ENCODE measurements at regions not wholly inside any gene's neighbourhood (a gene's known extent, or its start where the extent isn't known, plus 50 kb on each side); places are given as distances from the start of the nearest gene placed in this dataset.
A peak's percentile ranks its signal among the peaks of the same experiment; 100 is the strongest.

GRCh38 chr10:117075064-117075463, 63.0 kb downstream of the VAX1 start (continued):
- TF ChIP-seq, protein P1, sequence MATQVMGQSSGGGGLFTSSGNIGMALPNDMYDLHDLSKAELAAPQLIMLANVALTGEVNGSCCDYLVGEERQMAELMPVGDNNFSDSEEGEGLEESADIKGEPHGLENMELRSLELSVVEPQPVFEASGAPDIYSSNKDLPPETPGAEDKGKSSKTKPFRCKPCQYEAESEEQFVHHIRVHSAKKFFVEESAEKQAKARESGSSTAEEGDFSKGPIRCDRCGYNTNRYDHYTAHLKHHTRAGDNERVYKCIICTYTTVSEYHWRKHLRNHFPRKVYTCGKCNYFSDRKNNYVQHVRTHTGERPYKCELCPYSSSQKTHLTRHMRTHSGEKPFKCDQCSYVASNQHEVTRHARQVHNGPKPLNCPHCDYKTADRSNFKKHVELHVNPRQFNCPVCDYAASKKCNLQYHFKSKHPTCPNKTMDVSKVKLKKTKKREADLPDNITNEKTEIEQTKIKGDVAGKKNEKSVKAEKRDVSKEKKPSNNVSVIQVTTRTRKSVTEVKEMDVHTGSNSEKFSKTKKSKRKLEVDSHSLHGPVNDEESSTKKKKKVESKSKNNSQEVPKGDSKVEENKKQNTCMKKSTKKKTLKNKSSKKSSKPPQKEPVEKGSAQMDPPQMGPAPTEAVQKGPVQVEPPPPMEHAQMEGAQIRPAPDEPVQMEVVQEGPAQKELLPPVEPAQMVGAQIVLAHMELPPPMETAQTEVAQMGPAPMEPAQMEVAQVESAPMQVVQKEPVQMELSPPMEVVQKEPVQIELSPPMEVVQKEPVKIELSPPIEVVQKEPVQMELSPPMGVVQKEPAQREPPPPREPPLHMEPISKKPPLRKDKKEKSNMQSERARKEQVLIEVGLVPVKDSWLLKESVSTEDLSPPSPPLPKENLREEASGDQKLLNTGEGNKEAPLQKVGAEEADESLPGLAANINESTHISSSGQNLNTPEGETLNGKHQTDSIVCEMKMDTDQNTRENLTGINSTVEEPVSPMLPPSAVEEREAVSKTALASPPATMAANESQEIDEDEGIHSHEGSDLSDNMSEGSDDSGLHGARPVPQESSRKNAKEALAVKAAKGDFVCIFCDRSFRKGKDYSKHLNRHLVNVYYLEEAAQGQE (tag by site-specific recombination; IDR thresholded peaks at IDR 0.05) = no peak
- no peak for TF ChIP-seq ZNF19 (tag by site-specific recombination; IDR thresholded peaks at IDR 0.05; ENCODE audit: low read depth)
- TF ChIP-seq ZNF529 (tag by site-specific recombination; IDR thresholded peaks at IDR 0.05; ENCODE audit: insufficient replicate concordance) = no peak
- no peak for TF ChIP-seq MYNN (tag by site-specific recombination; IDR thresholded peaks at IDR 0.05; ENCODE audit: borderline replicate concordance)
- TF ChIP-seq ZNF146 (tag by site-specific recombination; IDR thresholded peaks at IDR 0.05) = no peak

DNA sequence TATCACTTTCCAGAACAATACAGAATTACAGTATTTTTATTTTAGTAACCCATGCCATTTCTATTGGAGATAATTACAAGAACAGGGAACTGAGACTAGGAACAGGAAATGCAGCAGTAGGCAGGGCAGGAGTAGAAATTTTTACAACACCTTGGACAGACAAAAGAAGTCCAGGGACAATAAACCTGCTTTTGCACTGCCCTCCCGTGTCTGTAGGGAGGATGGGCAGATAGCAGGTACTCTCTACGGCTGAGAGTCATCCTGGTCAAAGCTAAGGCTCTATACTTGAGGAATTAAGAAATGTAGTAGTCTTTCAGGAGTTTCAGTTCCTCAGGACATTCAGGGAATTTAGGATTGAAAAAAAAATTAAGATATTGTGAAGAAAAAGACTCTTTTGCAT, 63.4 kb downstream of the VAX1 start:
- ChIA-PET POLR2A (no interaction called here), CTCF (interaction anchor here (0.6 to 2.0 kb wide), 5 partner anchors 37 to 280 kb away, joined by 3 to 8 read pairs (median 3); no protein-coding TSS in a partner anchor)
- peak; percentile 44 for TF ChIP-seq ZNF654 (tag by site-specific recombination; IDR thresholded peaks at IDR 0.05; ENCODE audit: low read depth)
- TF ChIP-seq ZNF416 (tag by site-specific recombination; IDR thresholded peaks at IDR 0.05) = no peak
- H3K9me3 ChIP-seq (ENCODE audit: control insufficient read depth, insufficient read depth, low read depth, low read length) = no peaks in the 10 kb centered on the region
- no peaks in the 10 kb centered on the region for H3K36me3 ChIP-seq (ENCODE audit: control insufficient read depth in 2 of 2, insufficient read depth in 1 of 2, low read length in 2 of 2)
- no peak overlapping the region for H3K4me3 ChIP-seq (ENCODE audit: low read depth, low read length)
- H3K27ac ChIP-seq (ENCODE audit: extremely low read depth, low read depth, low read length) = no peak overlapping the region
- H3K4me1 ChIP-seq (ENCODE audit: control insufficient read depth, insufficient read depth, low read length) = no peaks in the 10 kb centered on the region

GRCh38 chr10:117071286-117072050, 66.5 kb upstream of the SHTN1 start:
- Histone ChIP-seq H3K27ac (ENCODE audit: extremely low read depth, low read depth, low read length) (no peak overlapping the region), H3K4me1 (ENCODE audit: control insufficient read depth, insufficient read depth, low read length) (no peaks in the 10 kb centered on the region), H3K9me3 (ENCODE audit: control insufficient read depth, insufficient read depth, low read depth, low read length) (no peaks in the 10 kb centered on the region), H3K36me3 (ENCODE audit: control insufficient read depth in 2 of 2, insufficient read depth in 1 of 2, low read length in 2 of 2) (no peaks in the 10 kb centered on the region), H3K4me3 (ENCODE audit: low read depth, low read length) (no peak overlapping the region)
- ChIA-PET CTCF (interaction anchor here (0.6 to 1.1 kb wide), 4 partner anchors 94 to 389 kb away, joined by 3 read pairs; no protein-coding TSS in a partner anchor), POLR2A (no interaction called here)
- TF ChIP-seq SCRT2 (tag by site-specific recombination; IDR thresholded peaks at IDR 0.05) = no peak
- no peak for TF ChIP-seq ZNF776 (tag by site-specific recombination; IDR thresholded peaks at IDR 0.05; ENCODE audit: borderline replicate concordance)
- no peak for TF ChIP-seq ZNF843 (tag by site-specific recombination; IDR thresholded peaks at IDR 0.05)
- no peak for TF ChIP-seq ZNF571 (tag by site-specific recombination; IDR thresholded peaks at IDR 0.05)
- TF ChIP-seq, protein P2, sequence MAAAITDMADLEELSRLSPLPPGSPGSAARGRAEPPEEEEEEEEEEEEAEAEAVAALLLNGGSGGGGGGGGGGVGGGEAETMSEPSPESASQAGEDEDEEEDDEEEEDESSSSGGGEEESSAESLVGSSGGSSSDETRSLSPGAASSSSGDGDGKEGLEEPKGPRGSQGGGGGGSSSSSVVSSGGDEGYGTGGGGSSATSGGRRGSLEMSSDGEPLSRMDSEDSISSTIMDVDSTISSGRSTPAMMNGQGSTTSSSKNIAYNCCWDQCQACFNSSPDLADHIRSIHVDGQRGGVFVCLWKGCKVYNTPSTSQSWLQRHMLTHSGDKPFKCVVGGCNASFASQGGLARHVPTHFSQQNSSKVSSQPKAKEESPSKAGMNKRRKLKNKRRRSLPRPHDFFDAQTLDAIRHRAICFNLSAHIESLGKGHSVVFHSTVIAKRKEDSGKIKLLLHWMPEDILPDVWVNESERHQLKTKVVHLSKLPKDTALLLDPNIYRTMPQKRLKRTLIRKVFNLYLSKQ (tag by site-specific recombination; IDR thresholded peaks at IDR 0.05; ENCODE audit: borderline replicate concordance) = no peak
- TF ChIP-seq ZNF48 (tag by site-specific recombination; IDR thresholded peaks at IDR 0.05) = no peak
- TF ChIP-seq ZNF394 (tag by site-specific recombination; IDR thresholded peaks at IDR 0.05; ENCODE audit: borderline replicate concordance) = no peak
- no peak for TF ChIP-seq ZNF433 (tag by site-specific recombination; IDR thresholded peaks at IDR 0.05; ENCODE audit: low read depth)
- no peak for TF ChIP-seq ZNF660 (tag by site-specific recombination; IDR thresholded peaks at IDR 0.05)
- TF ChIP-seq ZNF626 (tag by site-specific recombination; IDR thresholded peaks at IDR 0.05) = no peak
- TF ChIP-seq SP7 (tag by site-specific recombination; IDR thresholded peaks at IDR 0.05) = no peak
- no peak for TF ChIP-seq ZNF645 (tag by site-specific recombination; IDR thresholded peaks at IDR 0.05)

Measured in HEK293 (cell line).